Ovary (tissue), 3 donors: ENCODE measurements at regions not wholly inside any gene's neighbourhood (a gene's known extent, or its start where the extent isn't known, plus 50 kb on each side); places are given as distances from the start of the nearest gene placed in this dataset.

Source experiments
- EP300 ChIP-seq: sonication (generic); formaldehyde crosslinking; IDR thresholded peaks from one replicate; pipeline ENCODE4 v1.6.1; 2017; ENCODE audit warnings: antibody characterized with exemption
- POLR2A ChIP-seq: fragments of 450-650 bp; IDR thresholded peaks from one replicate; pipeline ENCODE4 v1.6.1; 2017; ENCODE audit warnings: antibody characterized with exemption, mild to moderate bottlenecking, moderate library complexity
- TF ChIP-seq, protein P1 (sequence below), 3 donors: fragments of 450-650 bp in 2 of 3; fragments of 200-600 bp in 1 of 3; IDR thresholded peaks; one replicate each; pipeline versions ENCODE4 v1.5.1 to v1.8.0; 2016 to 2022; ENCODE audit warnings: antibody characterized with exemption in 3 of 3, mild to moderate bottlenecking in 1 of 3
- donor health status: DM: no; HTN: no; CAD: no.

DNA sequence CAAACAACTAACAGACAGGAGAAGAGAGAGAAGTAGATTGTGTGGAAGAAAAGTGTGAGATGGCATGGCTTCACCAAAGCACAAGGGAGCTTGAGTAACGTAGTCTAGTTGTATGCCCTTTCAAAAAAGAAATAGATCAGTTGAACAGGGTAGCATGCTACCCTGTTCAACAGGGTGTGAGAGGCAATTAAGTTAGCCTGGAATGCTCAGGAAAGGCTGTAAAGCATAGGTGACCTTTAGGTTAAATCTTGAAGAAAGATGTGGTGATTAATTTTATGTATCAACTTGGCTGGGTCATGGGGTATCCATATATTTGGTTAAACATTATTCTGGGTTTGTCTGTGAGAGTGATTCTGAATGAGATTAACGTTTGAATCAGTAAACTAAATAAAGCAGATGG is 61.8 kb upstream of the ZC3H15 start:
- TF ChIP-seq, protein P1, sequence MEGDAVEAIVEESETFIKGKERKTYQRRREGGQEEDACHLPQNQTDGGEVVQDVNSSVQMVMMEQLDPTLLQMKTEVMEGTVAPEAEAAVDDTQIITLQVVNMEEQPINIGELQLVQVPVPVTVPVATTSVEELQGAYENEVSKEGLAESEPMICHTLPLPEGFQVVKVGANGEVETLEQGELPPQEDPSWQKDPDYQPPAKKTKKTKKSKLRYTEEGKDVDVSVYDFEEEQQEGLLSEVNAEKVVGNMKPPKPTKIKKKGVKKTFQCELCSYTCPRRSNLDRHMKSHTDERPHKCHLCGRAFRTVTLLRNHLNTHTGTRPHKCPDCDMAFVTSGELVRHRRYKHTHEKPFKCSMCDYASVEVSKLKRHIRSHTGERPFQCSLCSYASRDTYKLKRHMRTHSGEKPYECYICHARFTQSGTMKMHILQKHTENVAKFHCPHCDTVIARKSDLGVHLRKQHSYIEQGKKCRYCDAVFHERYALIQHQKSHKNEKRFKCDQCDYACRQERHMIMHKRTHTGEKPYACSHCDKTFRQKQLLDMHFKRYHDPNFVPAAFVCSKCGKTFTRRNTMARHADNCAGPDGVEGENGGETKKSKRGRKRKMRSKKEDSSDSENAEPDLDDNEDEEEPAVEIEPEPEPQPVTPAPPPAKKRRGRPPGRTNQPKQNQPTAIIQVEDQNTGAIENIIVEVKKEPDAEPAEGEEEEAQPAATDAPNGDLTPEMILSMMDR (IDR thresholded peaks at IDR 0.05), result no peak
- no peak for TF ChIP-seq POLR2A
- no peak for TF ChIP-seq EP300
